HG03520 (cell line): ENCODE measurements at regions not wholly inside any gene's neighbourhood (a gene's known extent, or its start where the extent isn't known, plus 50 kb on each side); places are given as distances from the start of the nearest gene placed in this dataset.
"Not testable (repeated sequence)": the region's sequence is repeated elsewhere in the genome, so short reads cannot be mapped to it uniquely, and the experiment has no call there.

ENCODE experiments used
- ATAC-seq: cut with Tn5 transposase; IDR thresholded peaks from one replicate; pipeline ENCODE4 v1.9.1; 2021; ENCODE audit warnings: mild to moderate bottlenecking, moderate library complexity; ENCODE audit not compliant: unreplicated experiment

DNA sequence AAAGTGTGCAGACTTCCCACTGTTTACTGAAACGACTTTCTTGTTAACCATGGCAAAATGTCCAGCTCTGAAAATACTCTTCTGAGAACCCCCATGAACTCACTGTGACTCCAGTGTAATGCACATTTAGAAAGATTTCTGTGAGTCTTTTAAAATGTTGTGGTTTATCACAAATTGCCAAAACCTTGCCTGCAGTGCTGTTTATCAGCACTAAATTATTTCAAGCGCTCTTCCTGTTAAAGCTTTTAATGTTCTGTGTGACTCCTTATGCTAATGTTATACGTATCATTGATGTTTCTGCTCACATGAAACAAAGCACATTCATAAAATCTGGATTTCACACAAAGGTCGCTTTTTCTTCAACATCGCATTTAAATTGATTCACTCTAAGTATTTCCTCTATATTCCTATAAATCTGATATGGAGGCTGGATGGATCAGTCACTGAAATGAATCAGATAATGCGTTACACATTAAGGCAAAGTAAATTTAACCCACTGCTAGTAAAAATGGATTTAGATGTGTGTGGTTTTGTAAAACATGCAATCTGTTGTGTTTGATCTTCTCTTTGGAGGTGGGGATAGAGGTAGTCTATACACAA, 521.2 kb downstream of the NYAP2 start:
- ATAC-seq, result no peak

DNA sequence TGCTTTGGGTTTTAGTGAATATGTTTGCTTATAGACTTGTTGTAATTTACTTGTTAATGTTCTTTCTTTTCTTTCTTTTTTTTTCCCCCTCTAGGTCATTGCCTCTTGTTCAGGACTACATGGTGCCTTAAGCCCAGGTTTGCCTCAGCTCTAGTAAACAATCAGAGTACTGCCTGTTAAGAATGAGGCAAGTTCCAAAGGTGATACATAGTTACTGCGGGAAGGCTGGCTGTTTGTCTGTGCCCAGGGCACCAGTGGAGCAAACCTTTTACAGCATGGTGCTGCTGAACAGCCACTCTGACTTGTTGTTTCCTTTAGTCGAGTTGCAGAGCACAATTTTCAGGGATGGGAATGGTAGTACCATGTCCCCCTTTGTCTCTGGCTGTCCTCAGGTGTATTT, 517.2 kb downstream of the NYAP2 start:
- no peak for ATAC-seq

GRCh38 chr2:225911019-225911418, 511.5 kb downstream of the NYAP2 start:
- no peak for ATAC-seq

DNA sequence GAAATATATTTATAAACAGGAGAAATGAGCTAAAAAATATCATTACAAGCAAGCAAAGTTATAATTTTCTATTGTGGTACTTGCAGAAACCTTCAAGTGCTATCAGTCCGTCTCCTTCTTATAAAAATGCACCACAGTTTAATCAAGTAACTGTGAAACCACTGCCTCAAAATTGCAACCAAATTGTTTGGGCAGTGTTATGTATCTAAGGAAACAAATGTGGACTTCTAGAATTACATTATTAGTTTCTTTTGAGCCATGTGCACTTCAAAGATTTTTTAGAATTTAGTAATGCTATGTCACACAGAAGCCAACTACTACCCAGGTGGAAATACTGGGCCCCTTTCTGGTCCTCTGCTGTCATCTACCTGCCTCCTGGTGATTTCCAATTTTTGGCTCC, 495.6 kb downstream of the NYAP2 start:
- ATAC-seq, result no peak

GRCh38 chr2:225894236-225894980, 494.9 kb downstream of the NYAP2 start:
- no peak for ATAC-seq

DNA sequence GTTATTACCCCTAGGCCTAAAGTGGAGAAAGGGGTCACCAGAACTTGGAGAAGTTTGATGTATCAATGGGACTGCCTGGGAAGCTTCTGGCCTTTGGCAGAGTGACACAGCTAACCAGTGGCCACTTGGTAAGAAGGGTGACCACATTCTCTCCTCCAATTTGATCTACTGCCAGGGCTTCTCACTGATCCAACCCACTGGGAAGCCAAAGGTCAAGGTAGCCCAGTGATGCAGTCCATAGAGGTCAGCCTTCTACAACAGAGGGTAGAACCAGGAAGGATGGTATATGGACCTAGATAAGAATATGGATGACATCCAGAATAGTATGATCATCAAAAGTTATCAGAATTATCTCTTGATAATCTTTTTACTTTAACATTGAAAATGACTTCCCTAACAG, 493.6 kb downstream of the NYAP2 start:
- no peak for ATAC-seq

DNA sequence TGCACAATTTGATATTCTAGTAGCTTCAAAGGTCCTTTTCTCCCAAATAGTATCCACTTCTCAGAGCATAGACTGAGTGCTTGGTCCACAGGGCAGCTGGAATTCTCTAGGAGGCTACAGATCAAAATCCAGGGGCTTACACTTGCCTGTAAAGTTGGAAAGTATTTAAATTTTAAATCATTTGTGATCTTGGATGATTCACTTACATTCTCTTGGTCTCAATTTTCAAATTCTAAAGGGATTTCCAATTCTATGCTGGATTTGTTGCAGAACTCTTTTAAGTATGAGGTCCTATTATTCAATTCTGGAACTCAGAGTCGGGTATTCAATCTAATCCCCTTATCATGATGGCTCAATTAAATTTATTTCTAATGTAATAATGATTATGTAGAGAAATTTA, 492.3 kb downstream of the NYAP2 start:
- ATAC-seq, result no peak

GRCh38 chr2:225891013-225891412, 491.5 kb downstream of the NYAP2 start:
- ATAC-seq, result no peak

GRCh38 chr2:225889452-225889851, 489.9 kb downstream of the NYAP2 start:
- ATAC-seq, result peak; percentile 81

GRCh38 chr2:225867071-225867470, 467.6 kb downstream of the NYAP2 start:
- ATAC-seq, result no peak

DNA sequence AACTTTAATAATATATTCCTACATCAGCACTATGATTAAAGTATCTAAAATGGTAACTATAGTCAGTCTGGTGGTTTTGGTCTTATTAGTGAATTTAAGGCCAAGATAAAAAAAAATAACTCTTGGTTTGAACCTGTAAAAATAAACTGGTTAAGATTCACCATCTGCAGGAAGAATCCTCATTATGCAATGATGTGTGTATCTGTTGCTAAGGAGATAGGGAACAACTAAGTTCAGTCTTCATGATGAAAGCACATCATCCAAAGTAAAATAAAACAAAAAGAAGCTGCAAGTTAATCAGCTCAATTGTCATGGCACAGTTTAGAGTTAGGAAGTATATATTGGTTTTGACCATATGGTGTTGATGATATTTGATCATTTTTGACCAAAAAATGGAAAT, 466.0 kb downstream of the NYAP2 start:
- ATAC-seq, result no peak

DNA sequence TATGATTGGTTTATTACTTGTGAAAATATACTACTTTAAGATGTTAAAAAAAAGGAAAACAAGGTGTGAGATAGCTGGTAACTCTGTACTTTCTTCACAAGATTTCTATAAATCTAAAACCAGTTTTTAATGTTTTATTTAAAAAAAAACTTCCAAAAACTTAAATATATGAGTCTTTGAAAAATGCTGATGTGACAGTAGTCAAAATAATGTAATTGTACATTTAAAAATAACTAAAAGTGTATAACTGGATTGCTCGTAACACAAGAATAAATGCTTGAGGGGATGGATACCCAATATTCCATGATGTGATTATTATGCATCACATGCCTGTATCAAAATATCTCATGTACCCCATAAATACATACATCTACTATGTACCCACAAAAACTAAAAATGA, 464.9 kb downstream of the NYAP2 start:
- no peak for ATAC-seq

DNA sequence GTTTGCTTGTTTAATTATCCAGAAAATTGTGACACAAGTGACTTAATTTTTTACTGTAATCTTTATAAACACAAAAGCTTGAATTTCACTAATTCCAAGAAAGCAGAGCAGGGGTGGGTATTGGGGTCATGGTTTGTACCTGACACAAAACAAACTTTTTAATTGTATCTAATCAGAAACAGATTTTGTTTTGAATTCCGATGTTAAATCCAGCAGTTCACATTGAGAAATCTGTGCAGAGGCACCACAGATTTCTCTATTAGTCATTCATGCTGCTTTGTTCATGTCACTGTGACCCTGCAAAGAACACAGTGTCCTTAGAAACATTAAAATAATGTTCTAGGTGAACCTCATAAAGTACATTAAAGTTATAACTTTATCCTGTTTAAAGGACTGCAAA, 443.4 kb downstream of the NYAP2 start:
- no peak for ATAC-seq

- ATAC-seq, result no peak
These were observed 441.8 kb downstream of the NYAP2 start for GRCh38 chr2:225841314-225841713.

GRCh38 chr2:225837328-225837727, 437.8 kb downstream of the NYAP2 start:
- no peak for ATAC-seq

GRCh38 chr2:225824748-225825449, 425.4 kb downstream of the NYAP2 start:
- ATAC-seq, result no peak

DNA sequence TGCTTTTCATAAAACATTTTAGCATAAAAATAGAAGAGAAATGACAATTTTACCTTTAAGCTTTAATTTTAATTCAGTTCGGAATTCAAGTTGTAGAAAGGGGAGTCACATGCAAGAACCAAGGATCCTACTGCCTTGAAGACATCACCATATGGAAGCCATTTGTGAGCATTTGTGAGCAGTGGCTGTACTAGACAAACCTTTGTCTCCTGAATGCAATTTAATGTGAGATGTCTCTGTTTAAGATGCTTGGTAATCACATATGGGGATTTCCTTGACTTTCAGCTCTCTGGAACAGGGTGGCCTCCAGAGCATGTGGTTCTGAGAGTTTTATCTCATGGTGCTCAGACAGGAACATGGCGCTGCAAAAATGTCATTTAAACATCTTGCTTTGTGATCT, 421.8 kb downstream of the NYAP2 start:
- no peak for ATAC-seq

DNA sequence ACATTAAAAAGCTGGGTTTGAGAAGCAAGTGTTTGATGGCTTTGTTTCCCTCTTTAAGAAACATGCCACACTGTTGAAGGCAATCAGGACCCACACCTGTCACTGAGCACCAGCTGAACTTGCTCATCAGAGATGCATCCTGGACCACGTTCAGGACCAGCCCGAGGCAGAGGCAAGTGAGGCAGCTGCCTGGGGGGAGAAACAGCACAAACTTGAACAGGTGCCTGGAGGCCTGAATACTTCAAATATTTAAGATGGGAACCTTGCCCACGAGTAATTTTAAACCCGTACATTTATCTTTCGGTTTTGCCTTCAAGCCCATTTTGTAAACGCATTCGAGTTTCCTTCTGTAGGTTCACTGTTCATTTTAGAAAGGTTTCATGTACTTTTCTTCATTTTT, 421.3 kb downstream of the NYAP2 start:
- ATAC-seq, result no peak

GRCh38 chr2:225814554-225814953, 415.0 kb downstream of the NYAP2 start:
- no peak for ATAC-seq

- ATAC-seq, result no peak
These were observed 406.6 kb downstream of the NYAP2 start for GRCh38 chr2:225806105-225806504.

DNA sequence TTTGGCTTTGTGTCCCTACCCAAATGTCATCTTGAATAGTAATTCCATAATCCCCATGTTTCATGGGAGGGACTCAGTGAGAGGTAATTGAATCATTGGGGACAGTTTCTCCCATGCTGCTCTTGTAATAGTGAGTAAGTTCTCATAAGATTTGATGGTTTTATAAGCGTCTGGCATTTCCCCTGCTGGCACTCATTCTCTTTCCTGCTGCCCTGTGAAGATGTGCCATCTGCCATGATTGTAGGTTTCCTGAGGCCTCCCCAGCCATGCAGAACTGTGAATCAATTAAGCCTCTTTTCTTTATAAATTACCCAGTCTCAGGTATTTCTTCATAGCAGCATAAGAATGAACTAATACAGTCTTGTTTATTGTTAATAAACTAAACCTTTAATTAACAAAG, 402.6 kb downstream of the NYAP2 start:
- not testable (repeated sequence) for ATAC-seq

GRCh38 chr2:225797394-225797793, 397.9 kb downstream of the NYAP2 start:
- ATAC-seq, result no peak
